ENCODE measurements at regions not wholly inside any gene's neighbourhood (a gene's known extent, or its start where the extent isn't known, plus 50 kb on each side); places are given as distances from the start of the nearest gene placed in this dataset.

DNA sequence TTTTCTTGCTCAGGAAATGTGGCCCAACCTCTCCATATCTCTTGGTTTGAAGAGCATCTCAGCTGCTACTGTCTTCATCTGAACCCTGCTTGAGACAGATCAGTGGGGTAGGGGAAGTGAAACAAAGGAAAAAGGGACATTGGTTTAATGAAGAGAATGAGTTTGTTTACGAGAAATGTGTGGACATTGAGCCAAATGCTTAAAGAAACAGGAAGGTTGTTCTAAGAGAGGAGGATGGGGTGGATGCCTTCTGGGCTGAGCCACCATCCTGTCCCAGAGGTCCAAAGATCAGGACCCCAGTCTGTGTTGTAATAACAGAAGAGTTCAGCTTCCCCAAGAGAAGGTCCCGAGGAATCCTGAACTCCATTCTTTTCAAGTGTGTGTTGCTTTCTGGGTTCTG, 369.7 kb downstream of the INSC start:
- DNase-seq (ENCODE audit: low read depth, low spot score): no peak

GRCh38 chr11:15485432-15485831, 370.7 kb downstream of the INSC start:
- no peak for DNase-seq (ENCODE audit: low read depth, low spot score)

- no peak for DNase-seq (ENCODE audit: low read depth, low spot score)
Observed at GRCh38 chr11:15489281-15489680, 374.6 kb downstream of the INSC start.

DNA sequence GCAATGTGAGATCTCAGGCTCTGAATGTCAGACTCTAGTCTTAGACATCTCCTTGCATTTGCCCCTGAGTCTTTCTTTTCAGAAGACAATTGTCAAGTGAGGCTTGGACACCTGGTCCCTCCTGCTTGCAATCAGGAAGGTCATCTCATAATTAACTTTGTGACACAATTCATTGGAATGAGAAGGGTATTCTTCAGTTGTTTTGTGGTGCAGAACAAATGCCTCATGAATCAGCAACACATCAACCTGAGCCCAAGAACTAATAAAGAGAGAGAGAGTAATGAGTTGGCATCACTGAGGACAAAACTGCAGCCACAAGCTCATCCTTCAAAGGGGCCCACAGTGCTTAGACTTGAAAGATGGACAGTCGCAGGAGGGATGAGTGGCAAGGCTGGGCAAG, 375.8 kb downstream of the INSC start:
- DNase-seq (ENCODE audit: low read depth, low spot score): no peak

- DNase-seq (ENCODE audit: low read depth, low spot score): no peak
Observed at GRCh38 chr11:15493066-15493465, 378.3 kb downstream of the INSC start.

- no peak for DNase-seq (ENCODE audit: low read depth, low spot score)
Observed at GRCh38 chr11:15493921-15494620, 379.3 kb downstream of the INSC start.

- DNase-seq (ENCODE audit: low read depth, low spot score): no peak
Observed at GRCh38 chr11:15494740-15495139, 380.0 kb downstream of the INSC start.

GRCh38 chr11:15495462-15495861, 380.7 kb downstream of the INSC start:
- no peak for DNase-seq (ENCODE audit: low read depth, low spot score)

DNA sequence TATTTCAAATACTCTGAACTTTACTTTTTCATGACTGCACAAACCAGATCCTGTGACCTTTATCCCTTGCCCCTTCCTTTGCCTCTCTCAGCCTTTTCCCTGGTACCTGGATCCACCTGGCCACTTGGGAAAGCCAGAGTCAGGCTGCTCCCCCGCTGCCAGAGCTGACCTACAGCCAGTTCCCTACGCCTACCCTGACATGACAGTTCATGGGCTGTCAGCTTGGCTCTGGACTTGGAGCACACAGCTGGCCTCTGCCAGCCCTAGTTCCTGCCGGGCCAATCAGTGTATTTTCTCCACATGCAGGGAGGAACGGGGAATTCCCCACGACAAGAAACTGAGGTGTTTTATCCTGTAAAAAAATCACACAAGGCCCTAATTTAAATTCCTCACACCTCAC, 382.6 kb downstream of the INSC start:
- no peak for DNase-seq (ENCODE audit: low read depth, low spot score)

- no peak for DNase-seq (ENCODE audit: low read depth, low spot score)
Observed at GRCh38 chr11:15499674-15500073, 385.0 kb downstream of the INSC start.

DNA sequence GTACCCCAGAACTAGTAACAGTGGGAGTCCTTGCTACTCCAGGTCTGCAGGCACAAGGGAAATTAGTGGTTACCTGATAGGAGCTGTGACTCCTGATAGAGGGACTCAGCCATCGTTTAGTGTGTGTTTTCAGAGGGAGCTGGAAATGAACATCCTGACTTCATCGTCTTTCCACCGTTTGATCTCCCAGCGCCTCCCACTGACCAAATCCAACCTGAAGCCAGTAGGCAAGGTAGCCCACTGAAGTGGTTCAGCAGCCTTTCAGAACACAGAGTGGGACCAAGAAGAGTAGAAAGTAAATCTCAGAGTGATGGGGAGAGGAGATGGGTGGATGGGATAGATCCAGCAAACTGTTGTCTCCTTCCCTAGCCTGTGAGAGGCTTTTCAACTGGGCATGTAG, 385.9 kb downstream of the INSC start:
- DNase-seq (ENCODE audit: low read depth, low spot score): no peak

DNA sequence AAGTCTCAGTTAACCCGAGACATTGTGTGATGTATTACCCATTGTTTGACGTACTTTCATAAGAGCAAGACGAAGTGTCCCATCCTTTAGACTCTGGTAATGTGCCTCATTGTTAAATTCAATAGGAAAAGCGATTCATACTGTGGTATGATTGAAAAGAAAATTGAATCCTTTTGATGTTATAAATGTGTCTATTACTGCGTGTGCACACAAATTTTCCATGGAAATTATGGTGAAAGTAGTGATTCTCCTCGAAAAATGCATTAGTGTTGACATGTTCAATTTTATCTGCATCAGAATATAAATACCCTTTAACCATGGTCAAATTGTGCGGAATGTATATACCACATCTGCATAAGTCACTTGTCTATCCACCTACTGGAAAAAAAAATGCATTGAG, 386.8 kb downstream of the INSC start:
- no peak for DNase-seq (ENCODE audit: low read depth, low spot score)

DNA sequence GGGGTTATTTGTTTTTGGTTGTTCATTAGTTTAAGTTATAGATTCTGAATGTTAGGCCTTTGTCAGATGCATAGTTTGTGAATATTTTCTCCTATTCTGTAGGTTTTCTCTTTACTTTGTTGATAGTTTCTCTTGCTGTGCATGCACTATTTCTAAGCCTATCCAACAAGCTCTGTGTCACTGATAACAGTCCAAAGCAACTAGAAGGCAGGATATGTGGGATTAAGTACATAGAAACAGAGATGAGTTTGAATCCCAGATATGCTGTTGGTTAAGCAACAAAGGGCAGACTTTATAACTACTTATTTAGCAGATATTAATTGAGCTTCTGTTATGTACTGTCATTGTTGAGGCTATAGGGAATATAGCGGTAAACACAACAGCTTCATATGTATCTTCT, 390.4 kb downstream of the INSC start:
- no peak for DNase-seq (ENCODE audit: low read depth, low spot score)

- DNase-seq (ENCODE audit: low read depth, low spot score): no peak
Observed at GRCh38 chr11:15507592-15507991, 392.9 kb downstream of the INSC start.

DNA sequence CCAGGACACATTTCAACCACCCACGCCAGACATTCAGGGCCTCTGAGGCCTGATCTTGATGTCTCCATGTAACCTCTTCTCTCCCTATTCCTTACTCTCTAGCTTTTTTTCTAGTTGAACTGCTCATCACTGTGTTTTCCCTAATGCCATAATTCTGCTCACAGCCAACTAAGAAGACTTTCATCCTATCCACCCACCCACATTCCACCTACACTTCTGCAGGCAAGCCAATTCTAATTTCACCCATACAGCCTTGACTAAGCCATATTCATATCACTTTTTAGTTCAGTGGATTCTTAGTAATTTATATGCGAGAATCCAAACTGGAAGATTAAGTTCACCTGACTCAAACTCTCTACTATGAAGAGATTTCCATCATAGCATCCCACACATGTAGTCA, 394.4 kb downstream of the INSC start:
- no peak for DNase-seq (ENCODE audit: low read depth, low spot score)

GRCh38 chr11:15519124-15519791, 404.5 kb downstream of the INSC start:
- DNase-seq (ENCODE audit: low read depth, low spot score): no peak

GRCh38 chr11:15519911-15520310, 405.2 kb downstream of the INSC start:
- DNase-seq (ENCODE audit: low read depth, low spot score): no peak

- no peak for DNase-seq (ENCODE audit: low read depth, low spot score)
Observed at GRCh38 chr11:15523543-15523942, 408.8 kb downstream of the INSC start.

DNA sequence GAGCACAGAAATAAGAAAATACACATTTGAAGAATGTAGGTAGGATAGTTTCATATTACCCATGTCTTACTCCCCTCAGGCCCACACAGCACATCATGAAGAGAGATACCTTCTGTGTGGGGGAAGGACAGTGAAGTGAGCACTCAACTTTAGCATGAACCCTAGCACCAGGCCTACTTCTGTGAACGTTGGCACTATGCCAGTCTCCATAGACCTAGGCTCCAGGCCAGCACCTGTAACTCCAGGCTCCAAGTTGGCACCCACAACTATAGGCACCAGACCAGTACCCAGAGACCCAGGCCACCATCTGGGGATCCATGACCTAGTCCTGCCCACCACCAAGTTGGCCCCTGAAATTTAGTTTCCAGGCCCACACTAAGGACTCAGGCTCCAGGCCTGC, 410.9 kb downstream of the INSC start:
- no peak for DNase-seq (ENCODE audit: low read depth, low spot score)

DNA sequence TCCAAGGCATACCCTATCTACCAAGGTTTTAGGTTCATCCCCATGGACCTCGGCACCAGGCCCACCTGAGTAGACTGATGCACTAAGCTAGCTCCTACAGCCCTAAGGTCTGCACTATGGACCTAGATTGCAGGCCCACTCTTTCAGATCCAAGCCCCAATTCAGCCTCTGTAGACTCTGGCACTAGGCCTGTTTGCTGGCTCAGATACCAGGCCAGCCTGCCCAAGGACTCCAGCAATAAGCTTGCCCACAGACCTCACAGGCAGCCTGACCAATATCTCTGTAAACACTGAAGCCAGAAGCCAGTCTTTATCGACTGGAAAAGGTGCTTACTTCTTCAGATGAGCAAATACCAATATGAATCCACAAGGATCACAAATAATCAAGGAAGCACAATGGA, 411.3 kb downstream of the INSC start:
- DNase-seq (ENCODE audit: low read depth, low spot score): no peak

- DNase-seq (ENCODE audit: low read depth, low spot score): no peak
Observed at GRCh38 chr11:15526859-15527450, 412.2 kb downstream of the INSC start.

- DNase-seq (ENCODE audit: low read depth, low spot score): no peak
Observed at GRCh38 chr11:15532432-15532831, 417.7 kb downstream of the INSC start.

GRCh38 chr11:15534266-15534665, 419.5 kb downstream of the INSC start:
- DNase-seq (ENCODE audit: low read depth, low spot score): no peak

Measured in pulmonary artery endothelial cell (primary cell).